ENCODE measurements at regions not wholly inside any gene's neighbourhood (a gene's known extent, or its start where the extent isn't known, plus 50 kb on each side); places are given as distances from the start of the nearest gene placed in this dataset.

GRCh38 chr18:42394238-42394637 is 439.2 kb downstream of the PIK3C3 start:
- DNase-seq (ENCODE audit: low read depth in 2 of 2), result no peak

DNA sequence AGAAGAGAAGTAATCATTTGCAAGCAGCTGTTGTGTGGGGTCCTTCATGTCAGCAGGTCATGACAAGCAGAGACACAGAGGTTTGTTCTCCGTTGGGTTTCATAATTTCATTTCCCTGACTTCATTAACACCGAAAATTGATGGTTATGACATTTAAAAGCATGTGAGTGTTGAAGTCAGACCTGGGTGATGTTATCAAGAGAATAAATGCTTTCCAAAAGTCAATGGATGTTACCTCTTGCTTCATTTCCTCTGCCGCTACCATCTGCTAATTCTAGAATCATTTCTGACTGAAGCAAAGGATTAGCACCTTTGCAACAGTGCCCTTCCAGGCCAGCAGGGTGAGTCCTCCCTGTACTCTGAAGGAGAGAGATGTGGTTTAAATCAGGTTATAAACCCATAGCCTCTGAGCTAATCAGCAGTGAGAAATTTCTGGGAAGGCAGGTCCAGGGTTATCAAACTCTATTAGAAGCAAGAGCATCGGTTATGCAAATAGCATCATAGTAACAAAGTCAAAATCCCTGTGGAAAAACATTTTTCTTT is 446.2 kb downstream of the PIK3C3 start:
- DNase-seq (ENCODE audit: low read depth in 2 of 2), result no peak

DNA sequence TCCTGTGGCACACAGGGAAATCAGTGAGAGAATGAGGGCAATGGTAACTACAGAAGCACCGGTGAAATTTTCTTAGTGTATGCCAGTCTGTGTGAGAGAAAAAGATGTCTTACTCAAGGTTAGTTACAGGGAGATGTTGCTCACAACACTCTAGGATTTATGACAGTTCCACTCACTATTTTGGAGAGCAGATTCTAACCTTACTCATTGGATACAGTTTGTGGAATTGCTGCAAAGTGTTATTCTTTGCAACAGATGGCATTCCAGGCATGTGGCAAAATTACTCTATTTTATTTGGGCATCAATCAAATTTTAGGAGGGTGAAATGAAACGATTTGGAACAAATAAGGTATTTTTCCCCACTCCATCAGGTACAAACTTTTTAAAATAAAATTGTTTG is 449.1 kb downstream of the PIK3C3 start:
- no peak for DNase-seq (ENCODE audit: low read depth in 2 of 2)

DNA sequence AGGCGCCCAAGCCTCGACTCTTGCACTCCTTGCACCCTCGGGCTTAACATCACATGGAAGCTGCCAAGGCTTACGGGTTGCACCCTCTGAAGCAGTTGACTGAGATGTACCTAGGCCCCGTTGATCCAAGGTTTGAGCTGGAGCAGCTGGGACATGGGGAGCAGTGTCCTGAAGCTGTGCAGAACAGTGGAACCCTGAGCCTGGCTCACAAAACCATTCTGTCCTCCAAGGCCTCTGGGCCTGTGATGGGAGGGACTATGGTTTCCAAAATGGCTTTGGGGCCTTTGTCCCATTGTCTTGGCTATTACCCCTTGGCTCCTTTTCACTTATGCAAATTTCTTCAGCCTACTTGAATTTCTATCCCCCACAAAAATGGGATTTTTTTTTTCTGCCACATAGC is 454.0 kb downstream of the PIK3C3 start:
- DNase-seq (ENCODE audit: low read depth in 2 of 2), result no peak

GRCh38 chr18:42412281-42412680 is 457.2 kb downstream of the PIK3C3 start:
- DNase-seq (ENCODE audit: low read depth in 2 of 2), result no peak

- no peak for DNase-seq (ENCODE audit: low read depth in 2 of 2)
These were observed 457.9 kb downstream of the PIK3C3 start for GRCh38 chr18:42412896-42413295.

DNA sequence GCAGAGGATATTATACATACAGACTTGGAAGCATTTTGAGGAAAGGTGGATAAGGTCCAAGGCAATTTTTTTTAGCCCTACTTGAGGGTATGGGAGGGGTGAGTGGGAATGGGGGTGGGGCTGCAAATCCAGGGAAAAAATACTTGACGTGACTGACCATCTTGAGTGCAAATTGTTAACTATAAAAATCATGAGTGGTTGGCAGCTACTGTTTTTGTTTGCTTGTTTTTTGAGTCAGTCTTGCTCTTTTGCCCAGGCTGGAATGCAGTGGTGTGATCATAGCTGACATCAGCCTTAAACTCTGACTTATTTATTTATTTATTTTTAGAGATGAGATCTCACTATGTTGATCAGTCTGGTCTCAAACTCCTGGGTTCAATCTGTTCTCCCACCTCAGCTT is 458.8 kb downstream of the PIK3C3 start:
- DNase-seq (ENCODE audit: low read depth in 2 of 2), result no peak

DNA sequence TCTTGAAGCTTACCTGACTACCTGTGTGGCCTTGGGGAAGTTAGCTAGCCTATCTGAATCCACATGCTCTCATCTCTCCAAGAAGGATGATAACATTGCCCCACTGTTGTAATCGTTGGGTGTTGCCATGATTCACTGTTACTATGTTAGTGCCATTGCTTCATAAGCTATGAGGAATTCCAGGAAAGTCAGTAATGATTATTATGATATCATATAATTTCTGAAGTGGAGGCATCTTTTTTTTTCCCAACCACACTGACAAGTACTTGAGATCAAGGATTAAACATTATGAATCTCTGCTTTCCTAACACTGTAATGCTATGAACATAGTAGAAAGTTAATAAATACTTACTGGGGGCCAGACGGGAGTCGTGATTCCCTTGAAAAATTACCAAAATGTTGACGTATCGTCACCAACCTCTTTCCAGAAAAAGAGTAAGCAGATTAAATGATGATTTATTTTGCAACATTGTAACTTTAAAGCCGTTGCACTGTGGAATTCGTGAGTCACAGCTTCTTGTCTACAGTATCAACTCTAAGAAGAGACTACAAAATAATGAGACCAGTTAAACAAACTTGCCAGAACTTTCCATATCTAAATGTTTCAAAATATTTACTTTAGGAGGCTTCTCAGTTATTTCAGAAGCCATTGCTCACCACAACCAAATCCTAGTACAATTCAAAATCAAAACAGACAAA is 459.9 kb downstream of the PIK3C3 start:
- DNase-seq (ENCODE audit: low read depth in 2 of 2), result no peak

DNA sequence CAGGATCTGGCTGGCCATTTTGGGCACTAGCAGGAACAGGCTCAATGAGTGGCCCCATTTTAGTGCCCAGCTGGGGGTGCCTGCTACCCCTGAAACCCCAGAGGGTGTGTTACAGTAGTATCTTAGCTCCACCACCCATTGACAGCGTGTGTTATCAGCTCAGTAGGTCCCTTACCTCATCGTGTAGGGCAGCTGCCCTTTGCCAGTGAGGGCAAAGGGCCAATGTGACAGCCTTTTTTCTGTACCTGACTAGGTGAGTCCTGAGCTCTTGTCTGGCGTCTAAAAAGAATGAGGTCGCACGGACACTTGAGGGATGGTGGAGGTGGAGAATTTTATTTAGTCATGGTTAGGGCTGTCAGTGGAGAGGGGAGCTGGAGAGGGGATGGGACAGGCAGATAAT is 462.2 kb downstream of the PIK3C3 start:
- no peak for DNase-seq (ENCODE audit: low read depth in 2 of 2)

- no peak for DNase-seq (ENCODE audit: low read depth in 2 of 2)
These were observed 463.1 kb downstream of the PIK3C3 start for GRCh38 chr18:42418121-42418520.

DNA sequence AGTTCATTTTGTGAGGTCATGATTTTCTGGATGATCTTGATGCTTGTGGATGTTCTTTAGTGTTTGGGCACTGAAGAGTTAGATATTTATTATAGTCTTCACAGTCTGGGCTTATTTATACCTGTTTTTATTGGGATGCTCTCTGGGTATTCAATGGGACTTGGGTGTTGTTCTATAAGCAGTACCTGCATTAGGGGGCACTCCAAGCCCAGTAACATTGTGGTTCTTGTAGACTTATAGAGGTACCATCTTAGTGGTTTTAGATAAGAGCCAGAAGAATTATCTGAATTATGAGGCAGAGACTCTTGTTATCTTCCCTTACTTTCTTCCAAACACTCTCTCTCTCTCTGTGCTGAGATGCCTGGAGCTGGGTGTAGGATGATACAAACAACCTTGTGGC is 470.0 kb downstream of the PIK3C3 start:
- no peak for DNase-seq (ENCODE audit: low read depth in 2 of 2)

DNA sequence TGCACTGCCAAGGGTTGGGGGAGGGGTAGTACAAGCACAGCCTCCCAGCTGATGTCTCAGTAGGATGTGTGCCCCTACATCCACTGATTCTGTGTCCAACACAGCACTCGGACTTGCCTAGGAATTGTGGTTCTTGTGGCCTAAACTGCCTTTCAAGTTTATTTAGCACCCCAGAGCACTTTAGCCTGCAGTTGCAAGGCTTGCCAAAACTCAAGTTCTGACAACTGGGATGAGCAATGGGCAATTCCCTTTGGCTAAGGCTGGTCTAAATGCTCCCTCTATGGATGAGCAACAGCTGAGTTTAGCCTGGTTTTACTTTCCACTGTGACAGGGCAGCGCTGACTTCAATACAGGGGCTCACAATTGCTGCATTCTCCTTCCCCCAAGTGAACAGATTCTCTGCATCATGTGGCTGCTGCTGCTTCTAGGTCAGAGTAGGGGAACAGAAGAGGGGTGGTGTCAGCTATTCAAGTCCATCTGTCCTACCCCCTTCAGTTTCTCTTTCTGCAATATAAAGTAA is 471.5 kb downstream of the PIK3C3 start:
- DNase-seq (ENCODE audit: low read depth in 2 of 2), result no peak

DNA sequence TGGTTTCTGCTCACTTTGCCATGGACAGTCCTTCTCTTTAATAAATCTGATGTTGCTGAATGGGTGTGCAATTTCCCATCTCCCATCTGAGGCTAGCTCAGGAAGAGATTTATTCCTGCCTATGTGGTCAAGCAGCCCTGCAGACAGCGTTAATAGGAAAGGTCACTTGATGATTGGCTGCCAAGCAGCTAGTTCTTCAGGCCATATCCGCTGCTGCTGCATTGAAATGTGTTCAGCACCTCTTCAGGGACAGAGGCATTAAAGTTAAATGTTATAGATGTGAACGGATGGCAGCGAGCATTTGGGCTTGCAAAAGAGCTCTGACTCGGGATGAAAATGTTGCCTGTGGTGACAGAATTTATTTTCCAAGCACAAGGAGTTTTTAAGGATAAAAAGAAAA is 474.2 kb downstream of the PIK3C3 start:
- no peak for DNase-seq (ENCODE audit: low read depth in 2 of 2)

DNA sequence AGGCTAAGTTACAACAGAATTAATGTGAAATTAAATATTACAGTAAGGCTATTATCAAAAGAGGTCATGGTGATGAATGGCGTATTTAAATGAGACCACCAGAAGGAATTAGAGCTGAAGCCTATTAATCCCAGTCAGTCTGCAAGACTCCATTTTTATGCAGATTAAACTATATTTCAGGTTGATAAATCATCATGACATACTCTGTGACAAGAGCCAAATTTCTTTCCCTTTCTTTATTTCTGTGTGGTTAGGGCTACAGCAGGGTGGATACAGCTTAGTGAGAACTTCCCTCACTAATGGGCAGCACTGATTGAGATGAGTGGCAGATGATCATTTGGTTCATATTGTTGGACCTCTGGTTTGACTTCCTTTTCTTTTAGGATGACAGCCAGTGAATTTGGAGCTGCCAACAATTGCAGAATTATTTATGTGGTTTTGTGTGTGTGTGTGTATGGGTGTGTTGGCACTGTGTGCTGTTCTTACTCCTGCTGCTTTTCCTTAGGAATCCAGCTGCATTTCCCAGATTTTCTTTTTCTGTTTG is 481.3 kb downstream of the PIK3C3 start:
- no peak for DNase-seq (ENCODE audit: low read depth in 2 of 2)

DNA sequence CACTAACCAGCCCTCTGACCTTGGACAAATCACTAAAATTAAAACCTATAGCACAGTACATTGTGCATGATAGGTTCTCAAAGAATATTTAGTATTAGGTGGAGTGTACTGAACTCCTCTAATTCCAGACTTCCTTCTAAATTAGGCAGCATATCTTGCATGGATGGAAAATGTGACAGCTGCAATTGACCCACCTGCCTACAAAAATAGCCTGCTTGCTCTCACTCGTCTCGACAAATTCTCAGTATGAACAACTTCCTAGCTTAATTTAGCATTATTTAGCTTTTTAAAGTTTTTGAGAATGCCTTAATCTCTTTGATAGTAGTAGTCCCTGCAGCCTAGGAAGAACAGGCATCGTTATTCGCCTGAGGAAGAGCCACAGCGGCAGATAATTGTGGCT is 482.0 kb downstream of the PIK3C3 start:
- no peak for DNase-seq (ENCODE audit: low read depth in 2 of 2)

DNA sequence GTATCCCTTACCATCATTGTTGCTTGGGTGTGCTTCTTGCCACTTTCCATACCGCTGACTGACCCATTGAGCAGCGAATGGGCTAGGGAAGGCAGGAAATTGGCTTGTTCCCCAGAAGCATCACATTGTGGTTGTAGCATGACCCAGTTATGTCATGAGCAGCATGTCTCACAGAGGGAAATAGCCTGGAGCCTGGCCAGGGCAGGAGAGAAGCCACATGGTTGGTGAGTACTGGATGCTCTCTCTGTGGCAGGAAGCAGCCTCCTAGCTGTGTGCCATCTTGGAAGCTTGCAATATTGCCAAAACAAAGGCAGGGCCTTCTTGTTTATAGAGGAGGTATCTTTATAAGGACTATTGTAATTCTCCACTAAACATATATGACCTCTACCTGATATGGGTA is 482.6 kb downstream of the PIK3C3 start:
- no peak for DNase-seq (ENCODE audit: low read depth in 2 of 2)

GRCh38 chr18:42442656-42443055 is 487.6 kb downstream of the PIK3C3 start:
- no peak for DNase-seq (ENCODE audit: low read depth in 2 of 2)

DNA sequence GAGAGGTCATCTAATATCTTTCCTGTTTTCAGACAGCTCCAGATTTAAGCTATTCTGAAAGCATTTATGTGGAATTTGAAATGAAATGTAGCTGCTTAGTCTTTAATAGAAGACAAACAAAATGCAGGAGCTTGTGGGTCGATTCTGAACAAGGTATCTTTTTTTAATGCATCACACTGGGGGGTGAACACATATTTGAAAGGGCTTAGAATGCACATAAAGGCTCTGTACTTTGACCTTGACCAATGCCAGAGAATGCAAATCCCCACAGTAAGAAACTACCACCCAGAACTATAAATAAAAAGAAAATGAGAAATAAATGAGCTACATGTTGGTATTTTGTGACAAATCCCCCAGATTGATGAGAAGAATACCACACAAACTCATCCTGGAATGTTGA is 489.3 kb downstream of the PIK3C3 start:
- no peak for DNase-seq (ENCODE audit: low read depth in 2 of 2)

- no peak for DNase-seq (ENCODE audit: low read depth in 2 of 2)
These were observed 490.3 kb downstream of the PIK3C3 start for GRCh38 chr18:42445359-42445758.

- no peak for DNase-seq (ENCODE audit: low read depth in 2 of 2)
These were observed 491.2 kb downstream of the PIK3C3 start for GRCh38 chr18:42446195-42446594.

- DNase-seq (ENCODE audit: low read depth in 2 of 2), result no peak
These were observed 492.7 kb downstream of the PIK3C3 start for GRCh38 chr18:42447688-42448087.

GRCh38 chr18:42458226-42458625 is 503.2 kb downstream of the PIK3C3 start:
- no peak for DNase-seq (ENCODE audit: low read depth in 2 of 2)

- DNase-seq (ENCODE audit: low read depth in 2 of 2), result no peak
These were observed 504.8 kb downstream of the PIK3C3 start for GRCh38 chr18:42459873-42460272.

- DNase-seq (ENCODE audit: low read depth in 2 of 2), result no peak
These were observed 516.9 kb downstream of the PIK3C3 start for GRCh38 chr18:42471885-42472284.
